Esophagus muscularis mucosa (tissue), 4 donors: ENCODE measurements at regions not wholly inside any gene's neighbourhood (a gene's known extent, or its start where the extent isn't known, plus 50 kb on each side); places are given as distances from the start of the nearest gene placed in this dataset.

ENCODE experiments used
- DNase-seq: peaks from one replicate; pipeline ENCODE4 v3.0.0-alpha.2; 2017; ENCODE audit errors: extremely low spot score
- H3K27ac ChIP-seq, 4 donors: fragments of 200-600 bp; sonication (generic); replicated peaks in 1 of 4; 1 replicate in 3 of 4; 2 replicates in 1 of 4; pipeline ENCODE4 v1.5.1; 2016 to 2019; ENCODE audit warnings: mild to moderate bottlenecking in 1 of 4
- H3K27me3 ChIP-seq, 4 donors: fragments of 200-600 bp; sonication (generic); one replicate each; pipeline versions ENCODE4 v1.5.1 to v1.6.0; 2016 to 2019
- H3K36me3 ChIP-seq, 4 donors: fragments of 200-600 bp; sonication (generic); one replicate each; pipeline ENCODE4 v1.5.1; 2016 to 2019
- H3K4me1 ChIP-seq, 4 donors: fragments of 200-600 bp; sonication (generic); one replicate each; pipeline ENCODE4 v1.5.1; 2016 to 2019
- H3K4me3 ChIP-seq, 4 donors: fragments of 200-600 bp; sonication (generic); 1 replicate in 2 of 4; 2 replicates in 2 of 4; pipeline ENCODE4 v1.5.1; 2016 to 2019; ENCODE audit warnings: mild to moderate bottlenecking in 4 of 4, moderate library complexity in 1 of 4
- H3K9me3 ChIP-seq, 4 donors: fragments of 200-600 bp; sonication (generic); 1 replicate in 3 of 4; 2 replicates in 1 of 4; pipeline ENCODE4 v1.5.1; 2016 to 2019
- CTCF ChIP-seq, 3 experiments: fragments of 200-600 bp in 2 of 3; fragments of 450-650 bp in 1 of 3; sonication (generic) in 2 of 3; IDR thresholded peaks; one replicate each; pipeline ENCODE4 v1.5.1; 2017 to 2019; ENCODE audit warnings: antibody characterized with exemption in 3 of 3, mild to moderate bottlenecking in 2 of 3, moderate library complexity in 1 of 3
- EP300 ChIP-seq: sonication (generic); formaldehyde crosslinking; IDR thresholded peaks from one replicate; pipeline ENCODE4 v1.6.1; 2017; ENCODE audit warnings: antibody characterized with exemption
- POLR2A ChIP-seq: fragments of 450-650 bp; IDR thresholded peaks from one replicate; pipeline ENCODE4 v1.6.1; 2017; ENCODE audit warnings: antibody characterized with exemption, moderate library complexity, mild to moderate bottlenecking, low read depth
- POLR2AphosphoS5 ChIP-seq, 2 donors: sonication (generic); formaldehyde crosslinking; IDR thresholded peaks; one replicate each; pipeline ENCODE4 v1.6.1; 2017; ENCODE audit warnings: antibody characterized with exemption in 2 of 2
- WGBS: methylation state at CpG from one replicate; pipeline ENCODE4 v1.1.5; 2018; 5-methylcytosine and 5-hydroxymethylcytosine counted together
- intact Hi-C: fragments of 100-400 bp; cut with DNase I; formaldehyde crosslinking; loops from one replicate; pipeline ENCODE4 v1.15.1; 2023

- no peak for DNase-seq
- H3K27ac ChIP-seq: no peak overlapping the region
- H3K27me3 ChIP-seq: no peaks in the 10 kb centered on the region
- intact Hi-C loops: no loop called here
- no peaks in the 10 kb centered on the region for H3K4me1 ChIP-seq
- TF ChIP-seq POLR2AphosphoS5 (IDR thresholded peaks at IDR 0.05) (no peak), CTCF (IDR thresholded peaks at IDR 0.05) (no peak), POLR2A (no peak), EP300 (no peak)
- no peaks in the 10 kb centered on the region for H3K36me3 ChIP-seq
- no peaks in the 10 kb centered on the region for H3K9me3 ChIP-seq
- no peak overlapping the region for H3K4me3 ChIP-seq
- WGBS: 59% methylated on average over 7 of the region's 7 CpGs
These were observed 97.8 kb upstream of the PMAIP1 start for GRCh38 chr18:59802031-59802430.

GRCh38 chr18:59801576-59801975 lies 98.2 kb upstream of the PMAIP1 start:
- 95% methylated on average over 6 of the region's 6 CpGs for WGBS
- H3K9me3 ChIP-seq: no peaks in the 10 kb centered on the region
- intact Hi-C loops: no loop called here

GRCh38 chr18:59800897-59801296 lies 98.9 kb upstream of the PMAIP1 start:
- Histone ChIP-seq H3K4me3 (no peak overlapping the region), H3K27me3 (no peaks in the 10 kb centered on the region), H3K36me3 (no peaks in the 10 kb centered on the region), H3K4me1 (no peaks in the 10 kb centered on the region), H3K9me3 (no peaks in the 10 kb centered on the region), H3K27ac (no peak overlapping the region)
- TF ChIP-seq CTCF (IDR thresholded peaks at IDR 0.05): no peak
- no peak for DNase-seq
- 80% methylated on average over 4 of the region's 4 CpGs for WGBS
- intact Hi-C loops: no loop called here

More at GRCh38 chr18:59801576-59801975, 98.2 kb upstream of the PMAIP1 start:
- Histone ChIP-seq H3K27me3 (no peaks in the 10 kb centered on the region), H3K36me3 (no peaks in the 10 kb centered on the region), H3K4me1 (no peaks in the 10 kb centered on the region), H3K27ac (no peak overlapping the region), H3K4me3 (no peak overlapping the region)
- no peak for TF ChIP-seq POLR2A
- TF ChIP-seq POLR2AphosphoS5 (IDR thresholded peaks at IDR 0.05): no peak
- no peak for TF ChIP-seq EP300
- TF ChIP-seq CTCF (IDR thresholded peaks at IDR 0.05): no peak
- no peak for DNase-seq

DNA sequence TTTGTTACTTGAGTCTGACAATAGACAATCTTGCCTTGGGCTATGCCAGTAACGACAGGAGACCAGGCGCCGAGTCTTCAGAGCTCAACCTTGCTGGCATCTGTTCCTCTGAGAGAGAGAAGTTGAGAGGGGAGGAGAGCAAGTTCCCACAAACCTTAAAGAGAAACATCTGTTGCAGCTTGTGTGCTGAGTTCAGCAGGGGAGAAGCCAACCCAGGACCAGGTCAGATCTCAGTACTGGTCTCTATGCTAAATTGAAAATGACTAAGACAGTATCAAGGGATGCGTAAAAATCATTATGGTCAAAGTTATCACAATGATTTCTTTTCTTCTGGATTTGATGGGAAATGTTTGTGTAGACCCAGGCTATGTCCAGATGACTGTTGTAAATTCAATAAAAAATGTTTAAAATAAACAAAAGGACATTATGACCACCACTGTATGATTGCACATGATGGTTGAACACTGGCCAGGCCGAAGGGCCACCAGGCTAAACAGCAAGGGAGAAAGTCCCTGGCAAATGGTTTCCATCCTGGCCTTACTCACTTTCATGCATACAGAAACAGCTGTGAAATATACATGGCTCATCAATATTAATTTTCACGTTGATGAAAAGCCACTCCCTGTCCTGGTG lies 100.3 kb upstream of the PMAIP1 start:
- TF ChIP-seq EP300 (no peak), POLR2A (no peak), POLR2AphosphoS5 (IDR thresholded peaks at IDR 0.05) (no peak), CTCF (IDR thresholded peaks at IDR 0.05) (no peak)
- H3K4me3 ChIP-seq: no peak overlapping the region
- 68% methylated on average over 6 of the region's 6 CpGs for WGBS
- no peak overlapping the region for H3K27ac ChIP-seq
- H3K36me3 ChIP-seq: no peaks in the 10 kb centered on the region
- intact Hi-C loops: no loop called here
- no peak for DNase-seq
- no peaks in the 10 kb centered on the region for H3K4me1 ChIP-seq
- H3K9me3 ChIP-seq: no peaks in the 10 kb centered on the region
- H3K27me3 ChIP-seq: no peaks in the 10 kb centered on the region

DNA sequence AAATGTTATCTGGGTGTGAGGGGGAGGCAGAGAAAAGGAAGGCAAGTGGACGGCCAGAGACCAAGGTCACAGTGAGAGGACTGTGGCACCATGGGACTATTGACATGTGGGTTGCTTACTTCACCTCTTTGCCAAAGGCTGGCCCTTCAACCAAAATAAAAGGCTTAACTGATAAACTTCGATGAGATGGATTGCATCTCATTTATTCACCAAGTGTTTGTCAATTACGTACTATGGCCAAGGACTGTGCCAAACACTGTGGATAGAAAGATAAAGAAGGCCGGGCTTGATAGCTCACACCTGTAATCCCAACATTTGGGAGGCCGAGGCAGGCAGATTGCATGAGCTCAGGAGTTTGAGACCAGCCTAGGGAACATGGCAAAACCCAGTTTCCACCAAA lies 98.7 kb upstream of the CCBE1 start:
- DNase-seq: no peak
- no peak for TF ChIP-seq POLR2AphosphoS5 (IDR thresholded peaks at IDR 0.05)
- no peak for TF ChIP-seq CTCF (IDR thresholded peaks at IDR 0.05)
- 74% methylated on average over 5 of the region's 5 CpGs for WGBS
- H3K27ac ChIP-seq: no peak overlapping the region
- no peaks in the 10 kb centered on the region for H3K36me3 ChIP-seq
- no peaks in the 10 kb centered on the region for H3K9me3 ChIP-seq
- intact Hi-C loops: no loop called here
- H3K4me3 ChIP-seq: no peak overlapping the region
- no peaks in the 10 kb centered on the region for H3K4me1 ChIP-seq
- H3K27me3 ChIP-seq: no peaks in the 10 kb centered on the region
